ENCODE measurements at regions not wholly inside any gene's neighbourhood (a gene's known extent, or its start where the extent isn't known, plus 50 kb on each side); places are given as distances from the start of the nearest gene placed in this dataset.

GRCh38 chr4:157824021-157824420 is 348.8 kb downstream of the GASK1B start:
- ChIA-PET CTCF (interaction anchor here (1.0 to 1.5 kb wide), 2 partner anchors 9 to 28 kb away, joined by 3 read pairs; no protein-coding TSS in a partner anchor), POLR2A (no interaction called here)
- no peak for DNase-seq (ENCODE audit: extremely low spot score)
- no peak for TF ChIP-seq CTCF (IDR thresholded peaks at IDR 0.05; ENCODE audit: control extremely low read depth, extremely low read depth, low read depth, missing control alignments)

GRCh38 chr4:157821814-157822213 is 351.0 kb downstream of the GASK1B start:
- POLR2A ChIA-PET: no interaction called here

GRCh38 chr4:157819693-157820464 is 352.9 kb downstream of the GASK1B start:
- no peak for DNase-seq (ENCODE audit: extremely low spot score)
- ChIA-PET POLR2A (no interaction called here), CTCF (no interaction called here)
- no peak for TF ChIP-seq CTCF (IDR thresholded peaks at IDR 0.05; ENCODE audit: control extremely low read depth, extremely low read depth, low read depth, missing control alignments)

More at GRCh38 chr4:157821814-157822213, 351.0 kb downstream of the GASK1B start:
- DNase-seq (ENCODE audit: extremely low spot score): no peak
- TF ChIP-seq CTCF (IDR thresholded peaks at IDR 0.05; ENCODE audit: control extremely low read depth, extremely low read depth, low read depth, missing control alignments): no peak
- CTCF ChIA-PET: no interaction called here

GRCh38 chr4:157818946-157819692 is 353.7 kb downstream of the GASK1B start:
- no peak for TF ChIP-seq CTCF (IDR thresholded peaks at IDR 0.05; ENCODE audit: control extremely low read depth, extremely low read depth, low read depth, missing control alignments)
- CTCF ChIA-PET: interaction anchor here (1.2 kb wide), 1 partner anchor 16 kb away, joined by 3 read pairs; no protein-coding TSS in a partner anchor
- POLR2A ChIA-PET: no interaction called here
- DNase-seq (ENCODE audit: extremely low spot score): no peak

GRCh38 chr4:157810137-157810774 is 362.6 kb downstream of the GASK1B start:
- TF ChIP-seq CTCF (IDR thresholded peaks at IDR 0.05; ENCODE audit: control extremely low read depth, extremely low read depth, low read depth, missing control alignments): no peak
- DNase-seq (ENCODE audit: extremely low spot score): no peak
- CTCF ChIA-PET: no interaction called here
- POLR2A ChIA-PET: no interaction called here

- TF ChIP-seq CTCF (IDR thresholded peaks at IDR 0.05; ENCODE audit: control extremely low read depth, extremely low read depth, low read depth, missing control alignments): no peak
- CTCF ChIA-PET: no interaction called here
- no peak for DNase-seq (ENCODE audit: extremely low spot score)
- POLR2A ChIA-PET: no interaction called here
These were observed 363.9 kb downstream of the GASK1B start for GRCh38 chr4:157808796-157809383.

All from GM10248 (cell line).